Limb (tissue), 2 donors: ENCODE measurements at regions not wholly inside any gene's neighbourhood (a gene's known extent, or its start where the extent isn't known, plus 50 kb on each side); places are given as distances from the start of the nearest gene placed in this dataset.

Experiments used
- DNase-seq, 2 donors: peaks; one replicate each; pipeline ENCODE4 v3.0.0-alpha.2; 2016; ENCODE audit errors: extremely low spot score in 2 of 2

DNA sequence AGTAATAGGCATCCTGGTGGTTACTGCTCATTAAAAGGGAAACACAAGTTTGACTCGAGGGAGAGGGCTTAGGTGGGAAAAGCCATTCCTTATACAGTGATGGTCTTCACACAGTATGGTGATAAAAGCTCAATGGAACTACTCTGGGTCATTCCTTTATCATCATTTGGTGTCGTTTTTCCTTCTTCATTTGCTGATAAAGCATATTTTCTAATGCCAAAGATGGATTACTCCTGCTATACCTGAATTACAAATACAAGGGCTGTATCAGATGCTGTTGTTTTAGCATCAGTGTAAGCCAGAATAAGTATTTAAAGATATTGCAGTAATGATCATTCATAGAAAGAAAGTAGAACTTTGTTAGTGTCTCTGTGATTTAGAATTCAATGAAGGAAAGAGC is 563.7 kb downstream of the PLCL1 start:
- DNase-seq = no peak

GRCh38 chr2:198362740-198363139 is 558.3 kb downstream of the PLCL1 start:
- DNase-seq = no peak

- DNase-seq = no peak
Observed at GRCh38 chr2:198359308-198359707, 554.9 kb downstream of the PLCL1 start.

GRCh38 chr2:198356157-198356556 is 551.8 kb downstream of the PLCL1 start:
- DNase-seq = no peak

DNA sequence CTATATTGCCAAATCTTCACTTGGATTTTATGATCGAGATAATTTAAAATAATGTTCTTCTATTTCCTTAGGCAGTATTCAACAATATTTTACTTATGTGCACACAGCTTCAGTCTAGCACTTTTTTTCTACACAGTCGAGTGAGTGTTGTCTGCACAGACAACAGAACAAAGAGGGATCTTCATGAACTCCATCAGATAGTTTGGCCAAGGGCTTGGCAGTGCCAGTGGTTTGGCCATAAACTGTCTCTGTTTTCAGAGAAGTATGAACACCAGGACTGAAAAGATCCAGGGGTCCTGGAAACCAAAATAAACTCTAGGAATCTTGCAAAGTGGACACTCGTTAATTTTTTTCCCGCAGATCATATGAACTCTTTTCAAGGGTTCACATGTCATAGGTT is 547.3 kb downstream of the PLCL1 start:
- DNase-seq = no peak

- no peak for DNase-seq
Observed at GRCh38 chr2:198347946-198348345, 543.6 kb downstream of the PLCL1 start.

DNA sequence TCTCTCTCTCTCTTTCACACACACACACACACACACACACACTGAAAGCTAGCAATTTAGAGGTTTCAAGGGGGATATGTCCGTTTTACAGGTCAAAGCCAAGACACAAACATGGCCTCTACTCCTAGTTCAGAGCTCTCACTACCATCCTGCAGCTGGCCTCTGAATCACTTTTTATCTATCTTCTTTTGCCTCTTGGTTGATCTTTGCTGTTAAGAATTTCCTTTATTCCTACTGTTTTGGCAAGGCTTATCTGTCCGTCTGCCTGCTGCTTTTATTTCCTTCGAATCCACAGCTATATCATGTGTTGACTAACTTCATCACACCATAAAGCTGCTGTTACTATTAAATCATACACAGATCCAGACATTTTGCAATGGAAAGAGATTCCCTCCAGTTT is 543.0 kb downstream of the PLCL1 start:
- DNase-seq = no peak

DNA sequence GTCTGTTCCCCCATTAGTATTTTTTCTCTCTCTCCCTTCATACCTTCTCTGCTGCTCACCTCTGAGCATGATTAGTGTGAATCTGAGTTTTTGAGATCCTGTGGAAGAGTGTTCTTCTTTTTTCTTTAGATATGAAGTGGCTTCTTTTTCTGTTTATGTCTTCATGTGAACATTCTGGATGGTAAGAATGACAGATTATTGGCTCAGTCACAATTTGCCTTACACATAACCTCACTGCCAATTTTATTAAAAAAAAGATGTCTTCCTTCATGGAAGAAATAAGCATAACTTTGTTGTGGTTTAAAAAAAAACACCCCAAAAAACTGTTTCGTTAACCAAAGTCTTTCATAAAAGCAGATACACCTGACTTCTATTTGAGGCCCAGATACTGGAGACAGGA is 539.1 kb downstream of the PLCL1 start:
- DNase-seq = no peak

GRCh38 chr2:198340846-198341245 is 536.5 kb downstream of the PLCL1 start:
- DNase-seq = no peak

GRCh38 chr2:198339116-198339515 is 534.7 kb downstream of the PLCL1 start:
- DNase-seq = no peak

GRCh38 chr2:198337368-198337767 is 533.0 kb downstream of the PLCL1 start:
- DNase-seq = no peak

GRCh38 chr2:198328454-198328853 is 524.1 kb downstream of the PLCL1 start:
- no peak for DNase-seq

GRCh38 chr2:198327526-198327925 is 523.1 kb downstream of the PLCL1 start:
- no peak for DNase-seq

- no peak for DNase-seq
Observed at GRCh38 chr2:198326431-198326830, 522.0 kb downstream of the PLCL1 start.

- no peak for DNase-seq
Observed at GRCh38 chr2:198325359-198325758, 521.0 kb downstream of the PLCL1 start.

- DNase-seq = no peak
Observed at GRCh38 chr2:198324071-198324470, 519.7 kb downstream of the PLCL1 start.

GRCh38 chr2:198322275-198322674 is 517.9 kb downstream of the PLCL1 start:
- DNase-seq = no peak

GRCh38 chr2:198321522-198322088 is 517.2 kb downstream of the PLCL1 start:
- DNase-seq = no peak

- peak in 1 of 2 donors; percentile 8 for DNase-seq
Observed at GRCh38 chr2:198316852-198317396, 512.5 kb downstream of the PLCL1 start.

- DNase-seq = no peak
Observed at GRCh38 chr2:198315791-198316630, 511.6 kb downstream of the PLCL1 start.

DNA sequence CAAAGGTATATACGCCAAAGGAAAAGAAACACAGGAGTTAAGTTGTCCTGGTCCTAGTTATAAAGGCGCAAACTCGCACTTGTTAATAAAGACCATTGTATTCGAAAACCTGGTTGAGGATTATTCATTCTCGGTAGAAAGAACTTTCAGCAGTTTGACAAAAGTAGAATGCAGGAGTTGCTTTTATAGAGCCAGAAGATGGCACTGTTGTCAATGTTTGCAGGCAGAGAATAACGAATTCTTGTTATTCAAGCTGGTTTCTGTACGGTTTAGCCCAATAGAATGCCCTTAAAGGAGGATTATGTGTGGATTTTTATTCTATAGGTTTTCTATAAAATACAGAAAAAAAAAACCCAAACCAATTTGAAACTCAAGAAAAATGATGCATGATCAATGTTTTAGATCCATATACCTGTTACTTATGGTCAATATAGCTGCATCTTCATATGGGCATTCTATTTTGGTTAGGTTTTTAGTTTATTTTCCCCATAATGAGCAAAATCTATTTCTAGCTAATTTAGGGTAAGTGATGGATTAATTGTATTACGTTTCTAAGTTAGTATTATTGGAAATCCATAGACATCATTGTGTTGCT is 510.3 kb downstream of the PLCL1 start:
- peak in 1 of 2 donors; percentile 83 for DNase-seq
